ENCODE measurements at regions not wholly inside any gene's neighbourhood (a gene's known extent, or its start where the extent isn't known, plus 50 kb on each side); places are given as distances from the start of the nearest gene placed in this dataset.

- no peak overlapping the region for H3K27ac ChIP-seq
- TF ChIP-seq CTCF (IDR thresholded peaks at IDR 0.05): no peak
- DNase-seq (no peak), ATAC-seq (no peak), FAIRE-seq (no peak)
- no peaks in the 10 kb centered on the region for H3K36me3 ChIP-seq
- no peaks in the 10 kb centered on the region for H3K27me3 ChIP-seq
- WGBS, 2 donors: 66 to 67% methylated on average over 8 of the region's 8 CpGs
- no peak overlapping the region for H3K4me3 ChIP-seq
- H3K4me1 ChIP-seq: peaks cover 0 to 8% (median 0%) of the 10 kb centered on the region in 3 donors
- no peaks in the 10 kb centered on the region for H3K9me3 ChIP-seq
- intact Hi-C loops (cut with DNase I): no loop called here
These were observed 66.5 kb downstream of the SLIT2 start for GRCh38 chr4:20318001-20318908.

- no peak for DNase-seq
- peaks cover 0 to 8% (median 0%) of the 10 kb centered on the region in 3 donors for H3K4me1 ChIP-seq
- H3K36me3 ChIP-seq: no peaks in the 10 kb centered on the region
- H3K27ac ChIP-seq: no peak overlapping the region
- no peak for ATAC-seq
- no peak for TF ChIP-seq CTCF (IDR thresholded peaks at IDR 0.05)
- 40 to 62% methylated on average over 1 of the region's 1 CpG for WGBS, 2 donors
- intact Hi-C loops (cut with DNase I): no loop called here
- no peaks in the 10 kb centered on the region for H3K27me3 ChIP-seq
- no peaks in the 10 kb centered on the region for H3K9me3 ChIP-seq
- no peak overlapping the region for H3K4me3 ChIP-seq
- no peak for FAIRE-seq
These were observed 67.2 kb downstream of the SLIT2 start for GRCh38 chr4:20318909-20319277.

GRCh38 chr4:20319825-20320612 is 68.3 kb downstream of the SLIT2 start:
- TF ChIP-seq CTCF (IDR thresholded peaks at IDR 0.05): no peak
- FAIRE-seq (no peak), DNase-seq (no peak), ATAC-seq (no peak)
- WGBS, 2 donors: 78 to 85% methylated on average over 6 of the region's 6 CpGs
- intact Hi-C loops (cut with DNase I): no loop called here
- Histone ChIP-seq H3K4me1 (peaks cover 0 to 8% (median 0%) of the 10 kb centered on the region in 3 donors), H3K27me3 (no peaks in the 10 kb centered on the region), H3K36me3 (no peaks in the 10 kb centered on the region), H3K4me3 (no peak overlapping the region), H3K27ac (no peak overlapping the region), H3K9me3 (no peaks in the 10 kb centered on the region)

GRCh38 chr4:20323991-20324390 is 72.3 kb downstream of the SLIT2 start:
- H3K4me1 ChIP-seq: no peaks in the 10 kb centered on the region
- H3K27me3 ChIP-seq: no peaks in the 10 kb centered on the region
- no peak overlapping the region for H3K4me3 ChIP-seq
- intact Hi-C loops (cut with DNase I): no loop called here
- H3K36me3 ChIP-seq: no peaks in the 10 kb centered on the region
- DNase-seq (no peak), FAIRE-seq (no peak), ATAC-seq (no peak)
- WGBS, 2 donors: 79 to 86% methylated on average over 6 of the region's 6 CpGs
- no peak overlapping the region for H3K27ac ChIP-seq
- H3K9me3 ChIP-seq: no peaks in the 10 kb centered on the region
- TF ChIP-seq CTCF (IDR thresholded peaks at IDR 0.05): no peak

Data from pancreas (tissue), 10 donors.